LHCN-M2 (cell line): ENCODE measurements at regions not wholly inside any gene's neighbourhood (a gene's known extent, or its start where the extent isn't known, plus 50 kb on each side); places are given as distances from the start of the nearest gene placed in this dataset.
A peak's percentile ranks its signal among the peaks of the same experiment; 100 is the strongest.

ENCODE experiments used
- DNase-seq: peaks from one replicate; pipeline ENCODE4 v3.0.0-alpha.2; 2012; ENCODE audit warnings: low read depth

GRCh38 chr2:88832992-88833389 lies 141.5 kb downstream of the RPIA start:
- no peak for DNase-seq

DNA sequence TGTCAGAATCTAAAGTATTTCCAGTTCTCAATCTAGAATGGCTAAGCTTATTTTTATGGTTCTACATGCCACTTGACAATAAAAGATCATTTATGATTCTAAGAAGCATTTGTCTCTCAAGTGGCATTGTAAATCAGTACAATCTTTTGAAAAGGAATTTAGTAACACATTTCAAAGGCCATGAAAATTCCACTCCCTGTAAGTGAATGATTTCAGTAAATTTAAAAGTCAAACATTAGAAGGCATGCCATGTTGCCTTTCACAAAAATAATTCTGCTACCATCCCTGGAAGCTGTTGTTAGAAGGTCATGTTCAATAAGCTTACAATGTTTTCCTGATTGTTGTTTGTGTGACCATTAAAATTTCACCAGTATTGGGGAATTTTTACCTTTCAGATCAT lies 142.9 kb downstream of the RPIA start:
- DNase-seq, result no peak

DNA sequence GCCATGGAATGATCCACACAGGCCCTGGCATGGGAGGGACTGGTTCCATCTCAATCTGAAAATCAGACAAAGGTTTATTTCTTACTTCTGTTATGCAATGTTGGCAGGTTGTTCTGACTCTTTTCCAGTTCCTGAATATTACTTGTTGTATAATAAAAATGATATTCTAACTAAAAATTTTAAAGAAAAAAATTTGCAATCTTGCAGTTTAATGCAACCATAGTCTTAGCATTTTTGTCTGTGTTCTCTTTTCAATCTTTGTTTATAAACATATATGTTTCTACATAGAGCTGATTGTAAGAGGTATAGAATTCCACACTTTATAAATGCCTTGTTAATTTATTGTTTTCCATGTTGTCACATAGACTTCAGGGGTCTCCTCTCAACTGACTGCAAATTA lies 143.4 kb downstream of the RPIA start:
- DNase-seq, result no peak

- DNase-seq, result no peak
Observed at GRCh38 chr2:88835726-88836125, 144.3 kb downstream of the RPIA start.

GRCh38 chr2:88836351-88836750 lies 144.9 kb downstream of the RPIA start:
- DNase-seq, result no peak

DNA sequence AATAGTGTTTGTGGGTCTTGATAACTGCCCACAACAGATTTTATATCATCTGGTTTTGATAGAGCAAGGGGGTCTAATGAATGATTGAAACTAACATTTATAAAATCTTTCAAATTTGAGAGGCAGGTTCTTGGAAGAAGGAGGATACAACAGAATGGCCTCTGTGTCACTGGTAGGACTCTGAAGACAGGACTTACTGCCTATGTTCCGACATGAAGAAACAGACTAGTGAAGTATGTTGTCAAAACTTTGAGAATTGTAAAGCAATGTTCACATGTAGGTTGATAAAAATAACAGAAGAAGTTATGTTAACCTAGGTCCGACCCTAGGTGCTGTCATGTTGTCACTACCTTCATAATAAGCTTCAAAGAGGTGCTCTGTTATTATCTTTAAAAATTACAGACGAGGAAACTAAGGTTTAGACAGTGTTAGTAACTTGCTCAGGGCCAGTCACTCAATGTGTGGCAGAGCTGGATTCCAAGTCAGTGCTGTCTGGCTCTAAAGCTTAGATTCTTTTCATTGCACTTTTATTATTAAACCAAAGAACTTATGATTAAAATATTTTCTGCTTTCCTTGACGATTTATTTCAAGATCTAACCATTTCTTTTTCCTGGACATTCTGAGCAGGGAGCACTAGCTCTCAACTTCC lies 146.2 kb downstream of the RPIA start:
- no peak for DNase-seq

- no peak for DNase-seq
Observed at GRCh38 chr2:88838165-88838635, 146.7 kb downstream of the RPIA start.

DNA sequence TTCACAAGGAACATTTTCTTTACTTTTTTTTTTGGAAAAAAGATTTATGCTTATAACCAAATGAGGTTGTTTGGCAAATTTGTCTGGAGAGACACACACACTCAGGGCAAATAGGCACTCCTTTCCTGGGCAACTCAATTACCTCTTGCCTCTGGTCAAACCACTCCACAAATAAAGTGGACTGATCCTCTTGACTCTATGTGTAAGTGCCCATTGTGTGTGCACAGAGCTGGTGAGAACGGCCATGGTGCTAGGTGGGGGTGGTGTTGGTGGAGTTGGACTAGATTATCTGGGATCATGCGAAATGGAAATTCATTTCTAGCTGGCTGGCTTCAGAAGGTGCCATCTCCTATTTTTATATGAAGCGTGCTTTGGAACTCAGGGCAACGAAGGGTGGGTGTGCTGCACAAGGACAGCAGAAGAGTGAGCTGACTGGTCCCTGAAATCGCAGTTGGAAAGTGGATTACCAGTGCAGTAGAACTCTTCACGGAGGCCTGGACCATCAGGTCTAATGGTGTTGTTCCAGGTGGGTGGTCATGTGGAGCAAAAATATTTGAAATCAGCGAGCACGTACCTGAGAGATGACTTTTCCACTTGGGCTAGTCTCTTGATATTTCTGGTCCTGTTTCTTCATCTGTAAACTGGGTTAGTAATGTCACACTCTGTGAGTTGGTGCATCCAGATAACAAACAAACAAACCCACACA lies 149.9 kb downstream of the RPIA start:
- DNase-seq, result no peak

- DNase-seq, result no peak
Observed at GRCh38 chr2:88842656-88843460, 151.4 kb downstream of the RPIA start.

GRCh38 chr2:88843651-88844050 lies 152.2 kb downstream of the RPIA start:
- no peak for DNase-seq

DNA sequence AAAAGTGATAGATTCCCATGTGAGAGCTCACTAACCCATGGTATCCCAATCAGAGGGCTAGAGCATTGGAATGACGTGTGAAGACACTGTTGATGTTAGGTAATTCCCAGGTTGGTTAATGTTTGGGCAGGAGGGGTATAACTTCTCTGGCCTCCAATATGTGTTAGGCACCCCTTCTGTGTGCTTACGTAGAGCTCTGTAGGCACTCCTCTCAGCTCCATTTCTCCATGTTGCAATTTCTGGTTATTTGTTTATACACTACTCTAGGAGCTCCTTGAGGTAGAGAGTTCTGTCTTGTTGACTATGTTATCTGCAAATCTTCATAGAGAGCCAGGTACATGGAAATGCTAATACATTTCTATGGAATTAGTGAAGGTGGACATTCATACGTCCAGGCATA lies 153.5 kb downstream of the RPIA start:
- no peak for DNase-seq

- no peak for DNase-seq
Observed at GRCh38 chr2:88845772-88846661, 154.5 kb downstream of the RPIA start.

DNA sequence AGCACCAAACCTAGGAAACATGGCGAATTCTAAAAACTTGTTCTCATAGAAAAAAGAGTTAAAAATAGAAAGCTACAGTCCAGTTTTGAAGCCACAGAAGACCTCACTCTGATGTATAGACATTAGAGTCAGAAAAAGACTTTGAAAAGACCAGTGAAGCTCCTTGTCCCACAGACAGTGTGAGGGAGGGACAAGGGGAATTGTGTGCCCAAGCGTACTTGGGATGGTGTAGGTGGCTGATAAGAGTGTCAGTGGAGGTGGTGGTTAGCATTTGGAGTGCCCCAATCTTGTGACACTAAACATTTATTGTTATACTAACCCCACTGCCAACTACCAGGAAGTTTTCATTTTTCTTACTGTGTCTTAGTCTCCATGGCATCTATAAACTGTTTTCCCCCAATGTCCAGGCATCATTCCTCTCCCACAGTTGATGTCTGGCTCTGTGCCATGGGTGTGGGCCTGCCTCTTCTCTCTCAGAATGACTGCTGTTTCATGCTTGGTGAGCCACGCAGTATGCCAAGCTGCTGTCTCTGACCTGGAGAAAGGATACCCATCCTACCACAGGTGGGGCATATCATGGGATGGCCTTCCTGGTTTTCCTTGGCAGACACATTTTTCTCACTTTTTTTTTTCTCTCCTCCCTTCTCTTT lies 161.4 kb downstream of the RPIA start:
- DNase-seq, result no peak

GRCh38 chr2:88853403-88853790 lies 161.9 kb downstream of the RPIA start:
- no peak for DNase-seq

- DNase-seq, result no peak
Observed at GRCh38 chr2:88854528-88854927, 163.1 kb downstream of the RPIA start.

DNA sequence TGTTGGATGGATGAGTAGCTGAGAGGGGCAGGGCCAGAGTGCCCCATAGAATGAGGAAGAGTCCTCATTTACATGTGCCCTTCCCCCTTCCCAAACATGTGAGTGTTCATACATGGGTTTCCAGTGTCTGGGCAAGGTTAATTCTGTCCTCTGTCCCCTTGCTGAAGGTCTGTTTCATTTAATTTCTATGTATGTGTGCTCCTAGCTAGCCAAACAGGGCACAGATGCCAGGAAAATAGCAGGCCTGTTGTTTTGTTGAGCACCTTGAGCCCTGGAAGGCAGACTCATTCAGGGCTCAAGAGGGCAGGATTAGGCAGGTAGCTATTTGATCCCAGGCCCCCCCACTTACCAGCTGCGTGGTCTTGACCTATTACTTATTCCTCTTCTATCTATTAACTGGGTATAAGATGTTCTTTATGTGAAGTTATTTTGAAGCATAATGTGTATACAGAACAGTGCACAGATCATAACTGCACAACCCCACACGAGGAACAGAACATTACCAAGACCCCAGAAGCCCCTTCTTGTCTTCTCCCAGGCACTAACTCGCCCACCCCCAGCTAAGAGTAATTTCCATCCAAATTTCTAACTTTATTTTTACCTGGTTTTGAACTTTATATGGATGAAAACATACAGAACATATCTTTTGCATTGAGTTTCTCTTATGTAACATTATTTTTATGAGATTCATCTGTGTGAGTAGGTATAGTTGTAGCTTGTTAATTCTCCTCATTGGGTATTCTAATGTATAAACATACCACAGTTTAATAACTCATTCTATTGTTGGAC lies 164.3 kb downstream of the RPIA start:
- no peak for DNase-seq

GRCh38 chr2:88856409-88857135 lies 165.1 kb downstream of the RPIA start:
- DNase-seq, result no peak

DNA sequence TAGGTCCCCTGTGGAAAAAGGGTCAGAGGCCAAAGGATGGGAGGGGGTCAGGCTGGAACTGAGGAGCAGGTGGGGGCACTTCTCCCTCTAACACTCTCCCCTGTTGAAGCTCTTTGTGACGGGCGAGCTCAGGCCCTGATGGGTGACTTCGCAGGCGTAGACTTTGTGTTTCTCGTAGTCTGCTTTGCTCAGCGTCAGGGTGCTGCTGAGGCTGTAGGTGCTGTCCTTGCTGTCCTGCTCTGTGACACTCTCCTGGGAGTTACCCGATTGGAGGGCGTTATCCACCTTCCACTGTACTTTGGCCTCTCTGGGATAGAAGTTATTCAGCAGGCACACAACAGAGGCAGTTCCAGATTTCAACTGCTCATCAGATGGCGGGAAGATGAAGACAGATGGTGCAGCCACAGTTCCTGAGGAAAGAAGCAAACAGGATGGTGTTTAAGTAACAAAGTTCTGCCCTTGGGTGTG lies 165.8 kb downstream of the RPIA start:
- no peak for DNase-seq

DNA sequence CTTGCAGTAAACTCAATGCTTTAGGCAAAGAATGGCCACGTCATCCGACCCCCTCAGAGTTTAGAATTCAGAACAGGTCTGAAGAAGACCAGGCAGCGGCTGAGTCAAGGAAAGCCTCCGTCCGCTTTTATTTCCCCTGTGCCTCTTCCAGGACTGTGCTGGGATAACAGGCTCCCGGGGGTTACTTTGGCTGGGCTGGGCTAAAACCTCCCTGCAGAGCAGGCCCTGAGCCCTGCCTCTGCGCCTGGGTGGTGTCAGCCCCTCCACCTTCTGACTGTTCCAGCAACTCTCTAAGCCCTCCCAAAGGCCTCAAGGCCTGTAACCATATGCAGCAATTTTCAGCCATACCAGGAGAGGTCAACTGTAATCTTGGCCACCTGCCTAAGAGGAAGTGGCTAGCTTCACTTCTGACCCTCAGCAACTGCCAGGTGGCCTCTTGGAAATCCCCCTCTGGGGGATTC lies 166.5 kb downstream of the RPIA start:
- DNase-seq, result peak; percentile 14
